PC-3 (cell line): ENCODE measurements at regions not wholly inside any gene's neighbourhood (a gene's known extent, or its start where the extent isn't known, plus 50 kb on each side); places are given as distances from the start of the nearest gene placed in this dataset.
A peak's percentile ranks its signal among the peaks of the same experiment; 100 is the strongest.

Experiments
- ATAC-seq: fragments of 200-7000 bp; cut with Tn5 transposase; 2 replicates; pipeline ENCODE4 v1.9.1; 2020; ENCODE audit warnings: mild to moderate bottlenecking, moderate library complexity
- BruUV-seq: library from RNA; stranded (reverse); fragments of 400-500 nt; replicated peaks from 2 replicates; lab custom pipeline; 2021; lab: Mats Ljungman, UMichigan
- CTCF ChIA-PET: fragments of 300-600 bp; sonication (Branson Sonifier 250); formaldehyde crosslinking; loops from one replicate; lab custom pipeline; 2022; ENCODE audit warnings: antibody characterized with exemption; lab: Charles Lee
- POLR2A ChIA-PET: fragments of 300-600 bp; sonication (Branson Sonifier 250); formaldehyde crosslinking; loops from one replicate; lab custom pipeline; 2022; ENCODE audit warnings: antibody characterized with exemption; ENCODE audit not compliant: unreplicated experiment; lab: Charles Lee
- DNase-seq: peaks from one replicate; pipeline ENCODE4 v3.0.0-alpha.2; 2015
- H2AFZ ChIP-seq: fragments of 300-600 bp; sonication (generic); 2 replicates; pipeline ENCODE4 v1.6.0; 2016; ENCODE audit warnings: antibody characterized with exemption, low read length
- H3F3A ChIP-seq: fragments of 300-600 bp; sonication (generic); one replicate; pipeline ENCODE4 v1.6.0; 2017; ENCODE audit warnings: antibody characterized with exemption, low read length, control low read depth, mild to moderate bottlenecking; ENCODE audit not compliant: unreplicated experiment
- H3K27ac ChIP-seq: fragments of 300-600 bp; sonication (generic); 2 replicates; pipeline ENCODE4 v1.5.1; 2016; ENCODE audit warnings: mild to moderate bottlenecking, low read length
- H3K27me3 ChIP-seq: fragments of 300-600 bp; sonication (generic); 2 replicates; pipeline ENCODE4 v1.6.1; 2016; ENCODE audit warnings: low read length, mixed read lengths
- H3K36me3 ChIP-seq: fragments of 300-600 bp; sonication (generic); 2 replicates; pipeline ENCODE4 v1.6.1; 2016; ENCODE audit warnings: low read depth, mixed run types, low read length, mixed read lengths
- H3K4me1 ChIP-seq: fragments of 300-600 bp; sonication (generic); 2 replicates; pipeline ENCODE4 v1.5.1; 2016; ENCODE audit warnings: low read length; ENCODE audit not compliant: insufficient read depth
- H3K4me2 ChIP-seq: fragments of 300-600 bp; sonication (generic); 2 replicates; pipeline ENCODE4 v1.6.0; 2016; ENCODE audit warnings: low read length
- H3K4me3 ChIP-seq: fragments of 300-600 bp; sonication (generic); 2 replicates; pipeline ENCODE4 v1.5.1; 2016; ENCODE audit warnings: mild to moderate bottlenecking, low read length, mixed read lengths
- H3K79me2 ChIP-seq: fragments of 300-600 bp; sonication (generic); 2 replicates; pipeline ENCODE4 v1.6.1; 2017; ENCODE audit warnings: low read length, mixed read lengths
- H3K9ac ChIP-seq: fragments of 300-600 bp; sonication (generic); 2 replicates; pipeline ENCODE4 v1.6.0; 2016; ENCODE audit warnings: mild to moderate bottlenecking, low read length
- H3K9me2 ChIP-seq: fragments of 300-600 bp; sonication (generic); replicated peaks from 2 replicates; pipeline ENCODE4 v1.6.1; 2016; ENCODE audit warnings: mixed run types, low read length, mixed read lengths
- H3K9me3 ChIP-seq: fragments of 300-600 bp; sonication (generic); 2 replicates; pipeline ENCODE4 v1.6.1; 2016; ENCODE audit warnings: low read length, mixed read lengths
- H4K20me1 ChIP-seq: fragments of 300-600 bp; sonication (generic); 2 replicates; pipeline ENCODE4 v1.6.1; 2016; ENCODE audit warnings: low read length, mixed read lengths
- EZH2 ChIP-seq: fragments of 300-600 bp; sonication (generic); IDR thresholded peaks from one replicate; pipeline ENCODE4 v1.6.1; 2017; ENCODE audit warnings: antibody characterized with exemption, mild to moderate bottlenecking, low read length; ENCODE audit not compliant: unreplicated experiment
- EZH2phosphoT487 ChIP-seq: fragments of 300-600 bp; sonication (generic); IDR thresholded peaks from 2 replicates; pipeline ENCODE4 v1.6.1; 2018; ENCODE audit warnings: mild to moderate bottlenecking, antibody characterized with exemption, low read length, borderline replicate concordance
- intact Hi-C: fragments of 100-400 bp; cut with micrococcal nuclease; formaldehyde crosslinking; loops from 2 replicates; pipeline ENCODE4 v1.9.0; 2023
- TF ChIP-seq, protein P1 (sequence below): fragments of 300-600 bp; sonication (generic); conservative IDR thresholded peaks from 2 replicates; pipeline ENCODE4 v1.5.1; 2017; ENCODE audit warnings: antibody characterized with exemption, low read depth, mild to moderate bottlenecking, low read length

- Histone ChIP-seq H3K36me3 (no peaks in the 10 kb centered on the region), H3K9me3 (no peaks in the 10 kb centered on the region), H4K20me1 (no peaks in the 10 kb centered on the region), H3K4me2 (no peak overlapping the region), H3K27me3 (no peaks in the 10 kb centered on the region), H3K79me2 (no peaks in the 10 kb centered on the region), H2AFZ (no peak overlapping the region), H3K4me1 (peaks cover 10% of the 10 kb centered on the region; the same call in 1 of the 2 replicates), H3K9me2 (no peaks in the 10 kb centered on the region), H3K4me3 (no peak overlapping the region), H3F3A (no peaks in the 10 kb centered on the region), H3K27ac (no peak overlapping the region), H3K9ac (no peak overlapping the region)
- DNase-seq, result no peak
- intact Hi-C loops, result no loop called here
- TF ChIP-seq EZH2 (no peak), EZH2phosphoT487 (no peak)
- TF ChIP-seq, protein P1, sequence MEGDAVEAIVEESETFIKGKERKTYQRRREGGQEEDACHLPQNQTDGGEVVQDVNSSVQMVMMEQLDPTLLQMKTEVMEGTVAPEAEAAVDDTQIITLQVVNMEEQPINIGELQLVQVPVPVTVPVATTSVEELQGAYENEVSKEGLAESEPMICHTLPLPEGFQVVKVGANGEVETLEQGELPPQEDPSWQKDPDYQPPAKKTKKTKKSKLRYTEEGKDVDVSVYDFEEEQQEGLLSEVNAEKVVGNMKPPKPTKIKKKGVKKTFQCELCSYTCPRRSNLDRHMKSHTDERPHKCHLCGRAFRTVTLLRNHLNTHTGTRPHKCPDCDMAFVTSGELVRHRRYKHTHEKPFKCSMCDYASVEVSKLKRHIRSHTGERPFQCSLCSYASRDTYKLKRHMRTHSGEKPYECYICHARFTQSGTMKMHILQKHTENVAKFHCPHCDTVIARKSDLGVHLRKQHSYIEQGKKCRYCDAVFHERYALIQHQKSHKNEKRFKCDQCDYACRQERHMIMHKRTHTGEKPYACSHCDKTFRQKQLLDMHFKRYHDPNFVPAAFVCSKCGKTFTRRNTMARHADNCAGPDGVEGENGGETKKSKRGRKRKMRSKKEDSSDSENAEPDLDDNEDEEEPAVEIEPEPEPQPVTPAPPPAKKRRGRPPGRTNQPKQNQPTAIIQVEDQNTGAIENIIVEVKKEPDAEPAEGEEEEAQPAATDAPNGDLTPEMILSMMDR, result no peak
- no TSS peak for BruUV-seq
- ATAC-seq, result no peak
- ChIA-PET CTCF (no interaction called here), POLR2A (interaction anchor here (0.6 kb wide), 1 partner anchor 169 kb away, joined by 3 read pairs; no protein-coding TSS in a partner anchor)
These were observed 311.1 kb upstream of the C2CD4B start for GRCh38 chr15:62476163-62476562.

GRCh38 chr15:62477929-62478328 lies 312.8 kb upstream of the C2CD4B start:
- intact Hi-C loops, result no loop called here
- no peaks in the 10 kb centered on the region for H3K9me2 ChIP-seq
- DNase-seq (no peak), ATAC-seq (no peak)
- H3K4me2 ChIP-seq, result no peak overlapping the region
- POLR2A ChIA-PET, result no interaction called here
- no peaks in the 10 kb centered on the region for H3K36me3 ChIP-seq
- no peak overlapping the region for H3K9ac ChIP-seq
- no peak overlapping the region for H3K4me3 ChIP-seq
- H3K79me2 ChIP-seq, result no peaks in the 10 kb centered on the region
- H2AFZ ChIP-seq, result no peak overlapping the region
- no peaks in the 10 kb centered on the region for H4K20me1 ChIP-seq
- H3K27me3 ChIP-seq, result no peaks in the 10 kb centered on the region
- H3K4me1 ChIP-seq, result peaks cover 7% of the 10 kb centered on the region; the same call in 1 of the 2 replicates
- no peak overlapping the region for H3K27ac ChIP-seq
- no peaks in the 10 kb centered on the region for H3K9me3 ChIP-seq
- no TSS peak for BruUV-seq
- CTCF ChIA-PET, result no interaction called here
- TF ChIP-seq, protein P1, result no peak
- TF ChIP-seq EZH2phosphoT487, result no peak
- no peak for TF ChIP-seq EZH2
- no peaks in the 10 kb centered on the region for H3F3A ChIP-seq

- H3K27ac ChIP-seq, result no peak overlapping the region
- POLR2A ChIA-PET, result interaction anchor here (0.5 kb wide), 1 partner anchor 37 kb away, joined by 3 read pairs; no protein-coding TSS in a partner anchor
- H4K20me1 ChIP-seq, result no peaks in the 10 kb centered on the region
- ATAC-seq (no peak; the same call in 1 of the 2 replicates), DNase-seq (peak; percentile 5)
- H3K36me3 ChIP-seq, result no peaks in the 10 kb centered on the region
- no peaks in the 10 kb centered on the region for H3F3A ChIP-seq
- no peak overlapping the region for H3K4me3 ChIP-seq
- no peaks in the 10 kb centered on the region for H3K79me2 ChIP-seq
- no peak overlapping the region for H3K4me2 ChIP-seq
- no peak for TF ChIP-seq EZH2
- TF ChIP-seq, protein P1, result peak; percentile 36
- no peak for TF ChIP-seq EZH2phosphoT487
- H3K9me3 ChIP-seq, result no peaks in the 10 kb centered on the region
- H3K4me1 ChIP-seq, result no peaks in the 10 kb centered on the region
- H3K9ac ChIP-seq, result no peak overlapping the region
- no peaks in the 10 kb centered on the region for H3K27me3 ChIP-seq
- intact Hi-C loops, result no loop called here
- no peaks in the 10 kb centered on the region for H3K9me2 ChIP-seq
- no peak overlapping the region for H2AFZ ChIP-seq
- no TSS peak for BruUV-seq
- CTCF ChIA-PET, result no interaction called here
These were observed 317.8 kb upstream of the C2CD4B start for GRCh38 chr15:62482785-62483429.
